ENCODE measurements at regions not wholly inside any gene's neighbourhood (a gene's known extent, or its start where the extent isn't known, plus 50 kb on each side); places are given as distances from the start of the nearest gene placed in this dataset.

DNA sequence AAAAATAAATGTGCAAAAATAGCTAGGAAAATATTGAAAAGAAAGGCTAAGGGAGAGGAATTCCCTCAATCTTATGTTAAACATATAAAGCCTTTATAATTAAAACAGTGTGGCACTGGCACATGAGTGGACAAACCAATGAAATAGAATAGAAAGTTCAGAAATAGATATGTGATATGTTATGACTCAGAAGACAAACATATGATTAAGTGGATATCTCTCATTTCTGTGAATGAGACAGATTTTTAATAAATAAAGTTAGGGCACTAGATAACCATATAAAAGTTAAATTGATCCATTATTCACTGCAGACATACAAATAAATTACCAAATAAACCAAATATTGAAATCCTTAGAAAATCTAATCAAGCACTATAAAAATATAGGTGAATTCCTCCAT lies 73.0 kb downstream of the ALG10B start:
- Histone ChIP-seq H3K27me3 (ENCODE audit: control insufficient read depth, insufficient read depth, low read length) (no peaks in the 10 kb centered on the region), H3K9ac (ENCODE audit: low read length in 3 of 3) (no peak overlapping the region), H3K4me1 (ENCODE audit: control insufficient read depth in 2 of 3, insufficient read depth in 2 of 3, low read depth in 1 of 3, low read length in 3 of 3) (no peaks in the 10 kb centered on the region), H3K9me3 (ENCODE audit: control insufficient read depth in 2 of 3, insufficient read depth in 1 of 3, low read length in 3 of 3) (no peaks in the 10 kb centered on the region), H3K36me3 (ENCODE audit: control insufficient read depth in 2 of 3, insufficient read depth in 3 of 3, low read length in 3 of 3) (no peaks in the 10 kb centered on the region), H3K4me3 (ENCODE audit: low read length in 3 of 3) (no peak overlapping the region), H3K27ac (ENCODE audit: low read depth in 2 of 2, low read length in 2 of 2) (no peak overlapping the region)
- DNase-seq (no peak), FAIRE-seq (no peak)
- TF ChIP-seq, protein P1, sequence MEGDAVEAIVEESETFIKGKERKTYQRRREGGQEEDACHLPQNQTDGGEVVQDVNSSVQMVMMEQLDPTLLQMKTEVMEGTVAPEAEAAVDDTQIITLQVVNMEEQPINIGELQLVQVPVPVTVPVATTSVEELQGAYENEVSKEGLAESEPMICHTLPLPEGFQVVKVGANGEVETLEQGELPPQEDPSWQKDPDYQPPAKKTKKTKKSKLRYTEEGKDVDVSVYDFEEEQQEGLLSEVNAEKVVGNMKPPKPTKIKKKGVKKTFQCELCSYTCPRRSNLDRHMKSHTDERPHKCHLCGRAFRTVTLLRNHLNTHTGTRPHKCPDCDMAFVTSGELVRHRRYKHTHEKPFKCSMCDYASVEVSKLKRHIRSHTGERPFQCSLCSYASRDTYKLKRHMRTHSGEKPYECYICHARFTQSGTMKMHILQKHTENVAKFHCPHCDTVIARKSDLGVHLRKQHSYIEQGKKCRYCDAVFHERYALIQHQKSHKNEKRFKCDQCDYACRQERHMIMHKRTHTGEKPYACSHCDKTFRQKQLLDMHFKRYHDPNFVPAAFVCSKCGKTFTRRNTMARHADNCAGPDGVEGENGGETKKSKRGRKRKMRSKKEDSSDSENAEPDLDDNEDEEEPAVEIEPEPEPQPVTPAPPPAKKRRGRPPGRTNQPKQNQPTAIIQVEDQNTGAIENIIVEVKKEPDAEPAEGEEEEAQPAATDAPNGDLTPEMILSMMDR (IDR thresholded peaks at IDR 0.05; ENCODE audit: borderline replicate concordance, extremely low read depth, insufficient read depth): no peak
- intact Hi-C loops (cut with DNase I): no loop called here

DNA sequence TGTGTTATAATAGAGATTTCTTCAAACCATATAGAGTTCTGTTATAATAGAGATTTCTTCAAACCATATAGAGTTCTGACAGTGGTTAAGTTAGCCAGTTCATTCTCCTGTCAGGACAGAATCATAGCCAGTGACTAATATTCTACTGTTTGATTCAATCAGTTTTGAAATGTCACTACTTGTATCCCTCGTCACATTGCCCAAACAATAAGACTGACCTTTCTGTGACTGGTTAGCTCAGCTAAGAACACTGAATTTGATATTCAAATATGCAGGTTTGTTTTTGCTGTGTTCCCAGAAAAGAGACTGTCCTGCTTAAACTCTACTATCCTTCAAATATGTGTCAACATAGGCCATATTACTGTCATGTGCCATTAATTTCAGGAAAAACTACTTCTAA lies 74.4 kb downstream of the ALG10B start:
- no peak overlapping the region for H3K27ac ChIP-seq (ENCODE audit: low read depth in 2 of 2, low read length in 2 of 2)
- intact Hi-C loops (cut with DNase I): no loop called here
- H3K9ac ChIP-seq (ENCODE audit: low read length in 3 of 3): no peak overlapping the region
- TF ChIP-seq, protein P1 (IDR thresholded peaks at IDR 0.05; ENCODE audit: borderline replicate concordance, extremely low read depth, insufficient read depth): no peak
- H3K9me3 ChIP-seq (ENCODE audit: control insufficient read depth in 2 of 3, insufficient read depth in 1 of 3, low read length in 3 of 3): no peaks in the 10 kb centered on the region
- no peaks in the 10 kb centered on the region for H3K36me3 ChIP-seq (ENCODE audit: control insufficient read depth in 2 of 3, insufficient read depth in 3 of 3, low read length in 3 of 3)
- no peak overlapping the region for H3K4me3 ChIP-seq (ENCODE audit: low read length in 3 of 3)
- no peak for DNase-seq
- H3K4me1 ChIP-seq (ENCODE audit: control insufficient read depth in 2 of 3, insufficient read depth in 2 of 3, low read depth in 1 of 3, low read length in 3 of 3): no peaks in the 10 kb centered on the region
- no peak for FAIRE-seq
- H3K27me3 ChIP-seq (ENCODE audit: control insufficient read depth, insufficient read depth, low read length): no peaks in the 10 kb centered on the region

- Histone ChIP-seq H3K9me3 (ENCODE audit: control insufficient read depth in 2 of 3, insufficient read depth in 1 of 3, low read length in 3 of 3) (no peaks in the 10 kb centered on the region), H3K4me3 (ENCODE audit: low read length in 3 of 3) (no peak overlapping the region), H3K4me1 (ENCODE audit: control insufficient read depth in 2 of 3, insufficient read depth in 2 of 3, low read depth in 1 of 3, low read length in 3 of 3) (no peaks in the 10 kb centered on the region), H3K27ac (ENCODE audit: low read depth in 2 of 2, low read length in 2 of 2) (no peak overlapping the region), H3K27me3 (ENCODE audit: control insufficient read depth, insufficient read depth, low read length) (no peaks in the 10 kb centered on the region), H3K36me3 (ENCODE audit: control insufficient read depth in 2 of 3, insufficient read depth in 3 of 3, low read length in 3 of 3) (no peaks in the 10 kb centered on the region), H3K9ac (ENCODE audit: low read length in 3 of 3) (no peak overlapping the region)
- TF ChIP-seq, protein P1 (IDR thresholded peaks at IDR 0.05; ENCODE audit: borderline replicate concordance, extremely low read depth, insufficient read depth): no peak
- intact Hi-C loops (cut with DNase I): no loop called here
- FAIRE-seq (no peak), DNase-seq (no peak)
These were observed 76.1 kb downstream of the ALG10B start for GRCh38 chr12:38392554-38393144.

DNA sequence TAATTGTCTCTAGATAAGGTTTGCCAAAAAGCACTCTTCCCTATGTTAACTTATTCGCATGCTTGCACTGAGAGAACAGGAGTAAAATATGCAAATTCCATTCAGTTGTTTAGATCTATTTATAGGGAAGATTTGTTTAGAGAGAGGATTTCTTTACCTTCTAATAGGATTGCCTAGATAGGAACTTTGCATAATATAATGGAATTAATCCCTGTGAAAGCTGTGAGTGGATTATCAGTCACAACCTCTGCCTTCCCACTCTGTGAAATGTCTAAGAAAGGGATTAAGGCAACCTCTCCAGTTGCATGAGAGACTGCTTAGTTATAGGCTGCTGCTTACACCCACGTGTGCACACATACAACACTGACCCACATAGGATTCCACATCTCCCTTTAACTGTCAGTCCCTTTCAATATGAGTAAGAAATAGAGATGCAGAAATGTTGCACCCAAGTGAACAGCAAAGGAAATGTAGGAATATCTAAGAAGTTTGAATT lies 83.2 kb downstream of the ALG10B start:
- H3K27ac ChIP-seq (ENCODE audit: low read depth in 2 of 2, low read length in 2 of 2): no peak overlapping the region
- no peak overlapping the region for H3K9ac ChIP-seq (ENCODE audit: low read length in 3 of 3)
- TF ChIP-seq, protein P1 (IDR thresholded peaks at IDR 0.05; ENCODE audit: borderline replicate concordance, extremely low read depth, insufficient read depth): no peak
- DNase-seq (no peak), FAIRE-seq (no peak)
- no peaks in the 10 kb centered on the region for H3K27me3 ChIP-seq (ENCODE audit: control insufficient read depth, insufficient read depth, low read length)
- no peaks in the 10 kb centered on the region for H3K4me1 ChIP-seq (ENCODE audit: control insufficient read depth in 2 of 3, insufficient read depth in 2 of 3, low read depth in 1 of 3, low read length in 3 of 3)
- H3K4me3 ChIP-seq (ENCODE audit: low read length in 3 of 3): no peak overlapping the region
- no peaks in the 10 kb centered on the region for H3K9me3 ChIP-seq (ENCODE audit: control insufficient read depth in 2 of 3, insufficient read depth in 1 of 3, low read length in 3 of 3)
- H3K36me3 ChIP-seq (ENCODE audit: control insufficient read depth in 2 of 3, insufficient read depth in 3 of 3, low read length in 3 of 3): no peaks in the 10 kb centered on the region
- intact Hi-C loops (cut with DNase I): no loop called here
